Smooth muscle cell (in vitro differentiated cells): ENCODE measurements at regions not wholly inside any gene's neighbourhood (a gene's known extent, or its start where the extent isn't known, plus 50 kb on each side); places are given as distances from the start of the nearest gene placed in this dataset.
"Not testable (repeated sequence)": the region's sequence is repeated elsewhere in the genome, so short reads cannot be mapped to it uniquely, and the experiment has no call there.

Experiments
- DNase-seq: peaks from one replicate; lab custom pipeline; 2025; ENCODE audit not compliant: unreplicated experiment; lab: John Stamatoyannopoulos, UW
- H2AFZ ChIP-seq: fragments of 200-600 bp; sonication (generic); 2 replicates; pipeline ENCODE4 v1.6.0; 2016; ENCODE audit warnings: antibody characterized with exemption, low read depth, mild to moderate bottlenecking
- H3F3A ChIP-seq: fragments of 200-600 bp; sonication (generic); 2 replicates; pipeline ENCODE4 v1.6.0; 2017; ENCODE audit warnings: antibody characterized with exemption, low read depth
- H3K27ac ChIP-seq: fragments of 200-600 bp; sonication (generic); 2 replicates; pipeline ENCODE4 v1.5.1; 2016; ENCODE audit warnings: low read depth, mild to moderate bottlenecking
- H3K27me3 ChIP-seq: fragments of 200-600 bp; sonication (generic); 2 replicates; pipeline ENCODE4 v1.6.1; 2016; ENCODE audit warnings: low read depth, mild to moderate bottlenecking
- H3K36me3 ChIP-seq: fragments of 200-600 bp; sonication (generic); 2 replicates; pipeline ENCODE4 v1.5.1; 2016; ENCODE audit warnings: low read depth
- H3K4me1 ChIP-seq: fragments of 200-600 bp; sonication (generic); 2 replicates; pipeline ENCODE4 v1.5.1; 2016; ENCODE audit warnings: low read depth
- H3K4me2 ChIP-seq: fragments of 200-600 bp; sonication (generic); 2 replicates; pipeline ENCODE4 v1.6.0; 2016; ENCODE audit warnings: mild to moderate bottlenecking
- H3K4me3 ChIP-seq: fragments of 200-600 bp; sonication (generic); 2 replicates; pipeline ENCODE4 v1.5.1; 2016; ENCODE audit warnings: mild to moderate bottlenecking
- H3K79me2 ChIP-seq: fragments of 200-600 bp; sonication (generic); 2 replicates; pipeline ENCODE4 v1.6.0; 2016; ENCODE audit warnings: low read depth, mild to moderate bottlenecking
- H3K9ac ChIP-seq: fragments of 200-600 bp; sonication (generic); 2 replicates; pipeline ENCODE4 v1.6.0; 2016; ENCODE audit warnings: low read depth
- H3K9me3 ChIP-seq: fragments of 200-600 bp; sonication (generic); replicated peaks from 2 replicates; pipeline ENCODE4 v1.5.1; 2016; ENCODE audit warnings: low read depth
- H4K20me1 ChIP-seq: fragments of 200-600 bp; sonication (generic); 2 replicates; pipeline ENCODE4 v1.6.0; 2016; ENCODE audit warnings: low read depth
- CTCF ChIP-seq: fragments of 200-600 bp; sonication (generic); IDR thresholded peaks from 2 replicates; pipeline ENCODE4 v1.5.1; 2017; ENCODE audit warnings: borderline replicate concordance, mild to moderate bottlenecking, antibody characterized with exemption; ENCODE audit not compliant: insufficient read depth, poor library complexity, severe bottlenecking
- WGBS: methylation state at CpG from one replicate; pipeline ENCODE4 v1.1.7; 2016; ENCODE audit warnings: low lambda C conversion rate; 5-methylcytosine and 5-hydroxymethylcytosine counted together

GRCh38 chr12:59316938-59317337, 278.9 kb upstream of the SLC16A7 start:
- no peak for TF ChIP-seq CTCF
- Histone ChIP-seq H3K9me3 (no peaks in the 10 kb centered on the region), H3K4me3 (no peak overlapping the region), H3F3A (no peaks in the 10 kb centered on the region), H3K4me1 (no peaks in the 10 kb centered on the region), H3K27ac (no peak overlapping the region), H3K36me3 (no peaks in the 10 kb centered on the region), H3K27me3 (no peaks in the 10 kb centered on the region), H4K20me1 (no peaks in the 10 kb centered on the region), H3K79me2 (no peaks in the 10 kb centered on the region), H3K4me2 (no peak overlapping the region), H3K9ac (no peak overlapping the region), H2AFZ (no peak overlapping the region)
- DNase-seq = no peak
- 90% methylated on average over 3 of the region's 3 CpGs for WGBS

GRCh38 chr12:59316354-59316753, 279.5 kb upstream of the SLC16A7 start:
- not testable (repeated sequence) for H3K27ac ChIP-seq, H3K4me1 ChIP-seq, H3K9me3 ChIP-seq, H3K4me3 ChIP-seq, H3K36me3 ChIP-seq, H2AFZ ChIP-seq, H3K9ac ChIP-seq, H3K79me2 ChIP-seq, H3K27me3 ChIP-seq, DNase-seq, H3K4me2 ChIP-seq, H3F3A ChIP-seq, H4K20me1 ChIP-seq
- 93% methylated on average over 13 of the region's 13 CpGs for WGBS

- Histone ChIP-seq H3K79me2 (no peaks in the 10 kb centered on the region), H3K4me2 (no peak overlapping the region), H2AFZ (no peak overlapping the region), H3K4me1 (no peaks in the 10 kb centered on the region), H3K4me3 (no peak overlapping the region), H3K27ac (no peak overlapping the region), H3F3A (no peaks in the 10 kb centered on the region), H4K20me1 (no peaks in the 10 kb centered on the region), H3K36me3 (no peaks in the 10 kb centered on the region), H3K9me3 (no peaks in the 10 kb centered on the region), H3K27me3 (no peaks in the 10 kb centered on the region), H3K9ac (no peak overlapping the region)
- TF ChIP-seq CTCF = no peak
- 95% methylated on average over 1 of the region's 1 CpG for WGBS
- no peak for DNase-seq
Measured at GRCh38 chr12:59314209-59314608, 281.6 kb upstream of the SLC16A7 start.

- no peak for DNase-seq
- no peaks in the 10 kb centered on the region for H3K36me3 ChIP-seq
- no peaks in the 10 kb centered on the region for H3K4me1 ChIP-seq
- H3K9ac ChIP-seq = no peak overlapping the region
- H3F3A ChIP-seq = no peaks in the 10 kb centered on the region
- H3K27me3 ChIP-seq = no peaks in the 10 kb centered on the region
- H3K79me2 ChIP-seq = no peaks in the 10 kb centered on the region
- TF ChIP-seq CTCF = no peak
- H2AFZ ChIP-seq = no peak overlapping the region
- no peaks in the 10 kb centered on the region for H4K20me1 ChIP-seq
- H3K4me3 ChIP-seq = no peak overlapping the region
- H3K4me2 ChIP-seq = no peak overlapping the region
- no peaks in the 10 kb centered on the region for H3K9me3 ChIP-seq
- WGBS = 79% methylated on average over 5 of the region's 5 CpGs
- no peak overlapping the region for H3K27ac ChIP-seq
Measured at GRCh38 chr12:59304077-59304721, 291.6 kb upstream of the SLC16A7 start.
